ENCODE measurements at regions not wholly inside any gene's neighbourhood (a gene's known extent, or its start where the extent isn't known, plus 50 kb on each side); places are given as distances from the start of the nearest gene placed in this dataset.

DNA sequence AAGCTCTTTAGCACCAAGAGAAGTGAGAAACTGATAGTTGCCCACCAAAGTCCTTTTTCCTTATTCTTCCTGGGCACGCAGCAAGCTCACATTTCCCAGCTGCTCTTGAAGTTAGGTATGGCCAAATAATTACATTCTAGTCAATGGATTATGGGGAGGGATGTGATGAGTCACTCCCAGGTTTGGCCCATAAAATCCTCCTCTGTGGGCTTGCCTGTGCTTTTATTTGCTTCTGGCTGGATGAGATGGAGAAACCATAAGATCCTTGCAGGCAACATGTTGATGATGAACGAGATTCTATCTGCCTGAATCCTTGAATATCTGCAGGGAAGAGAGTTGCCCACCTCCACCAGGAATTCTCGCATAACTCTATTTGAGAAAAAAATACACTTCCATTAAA is 568.3 kb upstream of the SALL1 start:
- Histone ChIP-seq H3K4me1 (ENCODE audit: insufficient read depth, low read length) (0 out of 2 replicates have a peak, but pooled peaks cover 5% of the 10 kb centered on the region), H3K9ac (ENCODE audit: low read depth, low read length) (no peak overlapping the region), H3K9me3 (ENCODE audit: control insufficient read depth, insufficient read depth, low read length) (no peaks in the 10 kb centered on the region), H3K36me3 (ENCODE audit: insufficient read depth, low read length) (no peaks in the 10 kb centered on the region)

- Histone ChIP-seq H3K9me3 (ENCODE audit: control insufficient read depth, insufficient read depth, low read length) (no peaks in the 10 kb centered on the region), H3K9ac (ENCODE audit: low read depth, low read length) (no peak overlapping the region), H3K4me1 (ENCODE audit: insufficient read depth, low read length) (no peaks in the 10 kb centered on the region), H3K36me3 (ENCODE audit: insufficient read depth, low read length) (no peaks in the 10 kb centered on the region)
Observed at GRCh38 chr16:51716195-51716594, 565.1 kb upstream of the SALL1 start.

DNA sequence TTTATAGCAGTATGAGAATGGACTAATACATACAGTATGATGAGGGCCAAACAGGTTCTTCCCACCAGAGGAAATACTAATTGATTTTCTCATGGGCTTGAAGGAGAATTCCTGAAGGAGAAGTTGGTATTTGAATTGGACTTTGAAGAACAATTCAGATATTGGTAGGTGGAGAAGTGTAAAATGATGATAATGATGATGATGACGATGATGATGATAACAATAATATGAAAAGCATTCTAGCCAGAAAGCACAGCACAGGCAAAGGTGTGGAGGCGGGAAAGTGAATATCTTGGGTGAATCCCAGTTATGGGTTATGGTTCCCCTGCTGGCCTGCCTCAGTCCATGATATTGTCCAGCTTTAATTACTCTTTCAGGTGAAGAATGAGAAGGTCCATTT is 562.4 kb upstream of the SALL1 start:
- Histone ChIP-seq H3K36me3 (ENCODE audit: insufficient read depth, low read length) (no peaks in the 10 kb centered on the region), H3K9ac (ENCODE audit: low read depth, low read length) (no peak overlapping the region), H3K4me1 (ENCODE audit: insufficient read depth, low read length) (no peaks in the 10 kb centered on the region), H3K9me3 (ENCODE audit: control insufficient read depth, insufficient read depth, low read length) (no peaks in the 10 kb centered on the region)

DNA sequence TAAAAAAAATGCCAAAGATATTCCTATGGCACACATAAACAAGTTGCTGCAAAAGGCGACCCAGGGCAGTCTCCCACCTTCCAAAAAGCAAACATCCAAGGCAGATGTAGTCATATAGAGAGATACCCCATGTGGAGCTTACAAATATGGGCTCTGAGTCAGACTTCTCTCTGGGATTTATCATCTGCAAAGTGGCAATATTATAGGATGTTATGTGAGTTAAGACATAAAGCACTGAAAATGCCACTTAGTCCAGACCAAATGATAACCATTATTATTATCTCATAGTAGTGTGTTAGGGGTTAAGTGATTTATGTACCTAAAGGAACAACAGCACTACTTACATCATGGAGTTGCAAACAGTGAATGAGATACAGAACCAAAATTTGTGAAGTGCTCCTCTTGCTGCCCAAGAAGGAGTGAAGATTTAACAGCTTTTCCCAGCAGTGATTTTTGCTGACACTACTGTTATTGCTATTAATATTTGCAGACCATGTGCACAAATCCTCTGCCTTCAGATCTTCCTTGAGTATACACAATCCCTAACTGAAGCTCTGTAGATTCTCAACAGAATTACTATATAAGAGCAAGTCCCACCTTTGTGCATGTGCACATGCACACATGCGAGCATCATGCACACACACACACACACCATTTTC is 560.0 kb upstream of the SALL1 start:
- H3K9ac ChIP-seq (ENCODE audit: low read depth, low read length) = no peak overlapping the region
- H3K4me1 ChIP-seq (ENCODE audit: insufficient read depth, low read length) = no peaks in the 10 kb centered on the region
- H3K36me3 ChIP-seq (ENCODE audit: insufficient read depth, low read length) = no peaks in the 10 kb centered on the region
- H3K9me3 ChIP-seq (ENCODE audit: control insufficient read depth, insufficient read depth, low read length) = 0 out of 2 replicates have a peak, but pooled peaks cover 4% of the 10 kb centered on the region

DNA sequence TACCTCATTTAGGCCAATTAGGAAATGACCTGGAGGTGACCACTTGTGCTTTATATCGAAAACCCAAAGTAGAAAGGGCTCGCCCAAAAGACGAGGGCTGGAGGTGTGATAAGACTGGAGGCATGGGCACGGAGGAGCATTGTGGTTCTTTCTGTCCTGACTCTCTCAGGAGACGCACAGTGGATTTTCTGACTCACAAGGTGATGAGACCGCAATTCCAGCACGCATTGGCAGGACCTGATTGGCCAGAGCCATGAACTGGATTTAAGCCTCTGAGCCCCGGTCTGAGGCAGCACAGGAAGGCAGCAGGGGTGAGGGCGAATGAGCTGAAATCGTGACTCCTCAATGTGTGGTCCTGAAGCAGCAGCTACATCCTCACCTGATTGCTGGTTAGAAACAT is 559.1 kb upstream of the SALL1 start:
- Histone ChIP-seq H3K4me1 (ENCODE audit: insufficient read depth, low read length) (no peaks in the 10 kb centered on the region), H3K36me3 (ENCODE audit: insufficient read depth, low read length) (no peaks in the 10 kb centered on the region), H3K9me3 (ENCODE audit: control insufficient read depth, insufficient read depth, low read length) (0 out of 2 replicates have a peak, but pooled peaks cover 5% of the 10 kb centered on the region), H3K9ac (ENCODE audit: low read depth, low read length) (no peak overlapping the region)

DNA sequence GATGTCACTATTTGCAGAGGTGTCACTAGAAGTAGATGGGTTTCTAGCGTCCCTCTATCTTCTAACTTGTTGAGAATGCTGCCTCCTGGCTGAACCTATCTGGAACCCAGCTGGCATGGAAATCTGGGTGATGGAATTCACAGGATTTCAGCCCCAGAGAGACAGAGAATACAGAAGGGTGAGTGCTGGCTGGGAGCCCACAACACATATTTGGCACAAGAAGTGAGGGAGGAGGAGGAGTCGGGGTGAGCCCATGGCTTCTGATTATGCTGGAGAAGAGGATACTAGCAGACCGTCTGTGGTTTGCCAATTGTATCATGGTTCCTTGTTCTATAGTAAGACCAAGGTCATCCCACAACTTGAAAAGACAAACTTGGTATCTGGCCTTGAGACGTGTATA is 557.8 kb upstream of the SALL1 start:
- peaks cover 7% of the 10 kb centered on the region; the same call in 1 of the 2 replicates for H3K9me3 ChIP-seq (ENCODE audit: control insufficient read depth, insufficient read depth, low read length)
- no peaks in the 10 kb centered on the region for H3K4me1 ChIP-seq (ENCODE audit: insufficient read depth, low read length)
- no peaks in the 10 kb centered on the region for H3K36me3 ChIP-seq (ENCODE audit: insufficient read depth, low read length)
- H3K9ac ChIP-seq (ENCODE audit: low read depth, low read length) = no peak overlapping the region

- H3K4me1 ChIP-seq (ENCODE audit: insufficient read depth, low read length) = no peaks in the 10 kb centered on the region
- H3K36me3 ChIP-seq (ENCODE audit: insufficient read depth, low read length) = no peaks in the 10 kb centered on the region
- no peak overlapping the region for H3K9ac ChIP-seq (ENCODE audit: low read depth, low read length)
- peaks cover 9% of the 10 kb centered on the region; the same call in 1 of the 2 replicates for H3K9me3 ChIP-seq (ENCODE audit: control insufficient read depth, insufficient read depth, low read length)
Observed at GRCh38 chr16:51707666-51708065, 556.6 kb upstream of the SALL1 start.

DNA sequence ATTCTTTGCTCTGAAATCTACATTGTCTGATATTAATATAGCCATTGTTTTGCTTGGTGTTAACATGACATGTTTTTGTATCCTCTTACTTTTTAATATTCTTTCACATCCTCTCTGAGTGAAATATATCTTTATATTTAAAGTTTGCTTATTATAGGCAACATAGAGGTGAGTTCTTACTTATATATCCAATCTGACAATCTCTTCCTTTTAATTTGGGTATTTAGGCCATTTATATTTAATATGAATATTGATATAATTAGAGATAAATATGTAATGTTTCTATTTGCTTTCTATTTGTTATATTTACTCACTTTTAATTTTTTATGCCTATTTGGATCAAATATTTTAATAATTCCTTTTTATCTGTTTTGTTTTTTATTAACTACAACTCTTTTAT is 554.1 kb upstream of the SALL1 start:
- H3K36me3 ChIP-seq (ENCODE audit: insufficient read depth, low read length) = no peaks in the 10 kb centered on the region
- peaks cover 9% of the 10 kb centered on the region; the same call in 1 of the 2 replicates for H3K9me3 ChIP-seq (ENCODE audit: control insufficient read depth, insufficient read depth, low read length)
- no peak overlapping the region for H3K9ac ChIP-seq (ENCODE audit: low read depth, low read length)
- H3K4me1 ChIP-seq (ENCODE audit: insufficient read depth, low read length) = no peaks in the 10 kb centered on the region

DNA sequence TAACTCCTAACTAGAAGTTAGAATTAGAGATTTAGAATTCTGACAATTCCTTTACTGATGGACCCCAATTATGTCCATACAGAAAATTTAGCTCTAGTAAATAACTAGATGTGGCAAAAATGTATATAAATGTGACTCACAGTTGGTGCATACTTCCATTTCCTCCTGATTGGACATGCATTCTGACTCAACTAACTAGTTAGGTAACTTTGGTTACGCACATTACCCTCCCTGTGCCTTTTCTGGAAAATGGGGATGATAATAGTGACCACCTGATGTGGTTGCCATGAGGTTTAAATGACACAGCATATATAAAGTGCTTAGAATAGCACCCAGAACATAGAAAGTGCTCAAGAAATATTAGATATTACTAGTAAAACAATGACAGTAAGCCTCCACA is 550.0 kb upstream of the SALL1 start:
- no peak overlapping the region for H3K9ac ChIP-seq (ENCODE audit: low read depth, low read length)
- no peaks in the 10 kb centered on the region for H3K4me1 ChIP-seq (ENCODE audit: insufficient read depth, low read length)
- H3K36me3 ChIP-seq (ENCODE audit: insufficient read depth, low read length) = no peaks in the 10 kb centered on the region
- peaks cover 5% of the 10 kb centered on the region; the same call in 1 of the 2 replicates for H3K9me3 ChIP-seq (ENCODE audit: control insufficient read depth, insufficient read depth, low read length)

DNA sequence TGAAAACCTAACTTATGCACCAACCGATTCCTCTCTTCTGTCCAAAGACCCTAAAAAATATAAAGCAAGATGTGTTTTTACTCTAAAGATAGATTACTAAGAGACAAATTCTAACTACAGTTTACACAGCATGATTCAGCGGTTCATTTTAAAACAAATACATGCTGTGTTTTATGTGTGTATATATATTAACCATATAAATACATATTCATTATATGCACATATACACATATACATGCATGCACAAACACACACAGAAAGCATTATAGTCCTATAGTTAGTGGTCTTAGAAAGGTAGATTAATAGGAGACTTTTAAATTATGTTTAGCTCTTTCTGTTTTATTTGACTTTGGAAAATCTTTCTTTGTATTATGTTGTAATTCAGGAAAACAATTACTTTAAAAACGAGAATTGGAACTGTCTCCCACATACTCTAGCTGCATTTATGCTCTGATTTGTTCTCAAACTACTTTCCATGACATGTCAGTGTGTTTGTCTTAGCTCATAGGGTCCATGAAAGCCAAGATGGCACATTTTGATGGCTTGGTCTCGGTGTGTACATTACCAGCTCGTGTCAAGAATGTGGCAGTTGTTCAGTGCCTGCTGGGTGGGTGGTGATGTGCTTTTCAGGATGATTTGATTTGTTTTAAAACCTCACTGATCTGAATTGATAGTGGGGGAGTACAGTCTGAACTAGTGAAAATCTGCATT is 548.8 kb upstream of the SALL1 start:
- Histone ChIP-seq H3K36me3 (ENCODE audit: insufficient read depth, low read length) (no peaks in the 10 kb centered on the region), H3K9me3 (ENCODE audit: control insufficient read depth, insufficient read depth, low read length) (peaks cover 4% of the 10 kb centered on the region; the same call in 1 of the 2 replicates), H3K9ac (ENCODE audit: low read depth, low read length) (no peak overlapping the region), H3K4me1 (ENCODE audit: insufficient read depth, low read length) (no peaks in the 10 kb centered on the region)

- no peaks in the 10 kb centered on the region for H3K4me1 ChIP-seq (ENCODE audit: insufficient read depth, low read length)
- no peaks in the 10 kb centered on the region for H3K36me3 ChIP-seq (ENCODE audit: insufficient read depth, low read length)
- no peak overlapping the region for H3K9ac ChIP-seq (ENCODE audit: low read depth, low read length)
Observed at GRCh38 chr16:51698647-51699046, 547.6 kb upstream of the SALL1 start.

DNA sequence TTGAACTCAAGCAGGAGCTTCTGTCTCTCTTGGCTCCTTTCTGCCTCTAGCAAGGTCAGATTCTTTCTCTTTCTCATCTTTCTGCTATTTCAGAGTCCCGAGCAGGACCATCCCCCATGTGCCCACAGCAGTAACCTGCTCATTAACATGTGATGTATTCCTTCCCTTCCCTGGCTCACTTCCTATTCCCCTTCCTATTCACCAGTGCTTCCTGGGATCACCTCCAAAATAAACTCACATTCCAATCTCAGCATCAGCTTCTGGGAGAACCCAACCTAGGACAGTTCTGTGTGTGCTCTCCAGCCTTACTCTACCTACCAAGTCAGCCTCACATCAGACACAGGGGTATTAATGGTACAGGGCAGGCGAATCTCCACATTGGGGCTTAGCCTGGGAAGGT is 546.4 kb upstream of the SALL1 start:
- no peak overlapping the region for H3K9ac ChIP-seq (ENCODE audit: low read depth, low read length)
- H3K4me1 ChIP-seq (ENCODE audit: insufficient read depth, low read length) = no peaks in the 10 kb centered on the region
- no peaks in the 10 kb centered on the region; the same call in none of the 2 replicates for H3K9me3 ChIP-seq (ENCODE audit: control insufficient read depth, insufficient read depth, low read length)
- H3K36me3 ChIP-seq (ENCODE audit: insufficient read depth, low read length) = no peaks in the 10 kb centered on the region

More at GRCh38 chr16:51698647-51699046, 547.6 kb upstream of the SALL1 start:
- H3K9me3 ChIP-seq (ENCODE audit: control insufficient read depth, insufficient read depth, low read length) = no peaks in the 10 kb centered on the region; the same call in none of the 2 replicates

DNA sequence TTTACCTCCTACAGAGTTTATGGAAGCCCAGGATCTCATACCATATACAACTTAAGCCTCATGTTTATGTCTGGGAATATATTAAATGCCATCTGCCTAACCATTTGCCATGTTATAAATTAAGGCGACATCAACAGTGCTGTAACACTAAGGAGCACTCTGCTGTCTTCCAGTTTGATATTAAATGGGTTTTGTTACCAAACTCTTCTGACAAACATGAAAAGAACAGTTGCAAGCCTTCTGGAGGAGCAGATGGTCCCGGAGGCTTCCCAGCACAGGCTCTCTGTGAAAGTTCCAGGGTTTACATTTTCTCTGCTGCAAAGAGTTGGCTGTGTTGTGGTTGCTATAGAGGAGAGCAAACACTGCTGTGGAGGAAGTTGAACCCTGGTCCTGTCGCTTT is 545.3 kb upstream of the SALL1 start:
- H3K9ac ChIP-seq (ENCODE audit: low read depth, low read length) = no peak overlapping the region
- H3K9me3 ChIP-seq (ENCODE audit: control insufficient read depth, insufficient read depth, low read length) = no peaks in the 10 kb centered on the region; the same call in none of the 2 replicates
- H3K4me1 ChIP-seq (ENCODE audit: insufficient read depth, low read length) = no peaks in the 10 kb centered on the region
- H3K36me3 ChIP-seq (ENCODE audit: insufficient read depth, low read length) = no peaks in the 10 kb centered on the region

DNA sequence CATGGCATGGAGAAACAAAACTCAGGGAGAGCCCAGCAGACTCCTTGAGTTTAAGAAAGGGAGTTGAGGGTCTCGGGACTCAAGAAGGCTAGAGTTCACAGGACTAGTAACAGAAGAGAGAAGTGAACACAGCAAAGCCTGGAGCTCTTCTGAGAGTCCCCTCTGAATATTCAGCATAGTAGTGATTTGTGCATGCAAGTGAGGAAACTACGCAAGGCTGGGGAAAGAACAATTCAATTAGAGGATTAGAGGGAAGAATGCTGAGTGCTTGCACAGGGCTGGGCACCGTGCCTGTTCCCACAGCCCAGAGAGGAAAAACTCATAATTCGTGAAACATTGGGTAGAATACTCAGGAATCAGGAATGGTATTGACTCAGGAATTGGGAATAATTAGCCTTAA is 540.0 kb upstream of the SALL1 start:
- H3K4me1 ChIP-seq (ENCODE audit: insufficient read depth, low read length) = no peaks in the 10 kb centered on the region
- no peaks in the 10 kb centered on the region; the same call in 1 of the 2 replicates for H3K36me3 ChIP-seq (ENCODE audit: insufficient read depth, low read length)
- H3K9me3 ChIP-seq (ENCODE audit: control insufficient read depth, insufficient read depth, low read length) = peaks cover 2% of the 10 kb centered on the region
- no peak overlapping the region for H3K9ac ChIP-seq (ENCODE audit: low read depth, low read length)

- no peak overlapping the region for H3K9ac ChIP-seq (ENCODE audit: low read depth, low read length)
- H3K36me3 ChIP-seq (ENCODE audit: insufficient read depth, low read length) = no peaks in the 10 kb centered on the region; the same call in 1 of the 2 replicates
- 0 out of 2 replicates have a peak, but pooled peaks cover 2% of the 10 kb centered on the region for H3K9me3 ChIP-seq (ENCODE audit: control insufficient read depth, insufficient read depth, low read length)
- peaks cover 19% of the 10 kb centered on the region for H3K4me1 ChIP-seq (ENCODE audit: insufficient read depth, low read length)
Observed at GRCh38 chr16:51685498-51685897, 534.4 kb upstream of the SALL1 start.
